ENCODE measurements at regions not wholly inside any gene's neighbourhood (a gene's known extent, or its start where the extent isn't known, plus 50 kb on each side); places are given as distances from the start of the nearest gene placed in this dataset.

DNA sequence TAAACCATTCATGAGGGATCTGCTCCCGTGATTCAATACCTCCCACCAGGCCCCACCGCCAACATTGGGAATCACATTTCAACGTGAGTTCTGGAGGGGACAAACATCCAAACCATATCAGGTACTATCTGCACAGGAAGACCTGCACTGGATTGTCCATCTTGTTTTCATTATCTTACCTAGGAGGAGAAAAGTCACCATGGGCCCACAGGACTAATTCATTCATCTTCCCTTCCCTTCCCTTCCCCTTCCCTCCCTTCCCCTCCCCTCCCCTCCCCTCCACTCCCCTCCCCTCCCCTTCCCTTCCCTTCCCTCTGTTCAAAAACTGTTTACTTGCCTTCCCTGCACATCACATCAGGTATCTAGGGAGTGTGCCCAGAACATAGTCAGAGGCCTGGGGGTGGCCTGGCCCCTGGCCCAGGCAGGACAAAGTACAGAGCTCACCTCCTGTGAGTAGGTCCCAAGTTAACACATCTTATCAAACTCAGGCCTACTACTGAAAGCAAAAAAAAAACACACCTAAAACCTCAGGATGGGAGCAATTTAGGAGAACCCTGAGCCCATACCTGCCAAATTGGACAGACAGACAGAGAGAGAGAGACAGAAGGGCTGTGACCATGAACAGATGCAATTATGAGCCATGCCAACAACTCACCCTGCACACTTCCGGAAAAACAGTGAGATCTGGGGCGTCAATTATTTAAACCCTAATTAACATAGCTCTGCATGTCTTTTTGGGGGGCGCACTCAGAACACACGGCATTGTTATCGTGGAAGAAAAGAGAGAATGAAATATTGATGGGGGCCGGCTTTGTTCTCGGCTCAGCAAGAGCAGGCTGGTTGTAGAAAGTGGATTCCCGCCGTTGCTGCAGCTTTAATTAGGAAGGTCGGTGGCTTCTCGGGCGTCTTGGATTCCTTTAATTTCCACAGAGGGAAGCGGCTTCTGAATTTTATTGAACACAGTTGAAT, 151.2 kb downstream of the IRX5 start:
- TF ChIP-seq, protein P1, sequence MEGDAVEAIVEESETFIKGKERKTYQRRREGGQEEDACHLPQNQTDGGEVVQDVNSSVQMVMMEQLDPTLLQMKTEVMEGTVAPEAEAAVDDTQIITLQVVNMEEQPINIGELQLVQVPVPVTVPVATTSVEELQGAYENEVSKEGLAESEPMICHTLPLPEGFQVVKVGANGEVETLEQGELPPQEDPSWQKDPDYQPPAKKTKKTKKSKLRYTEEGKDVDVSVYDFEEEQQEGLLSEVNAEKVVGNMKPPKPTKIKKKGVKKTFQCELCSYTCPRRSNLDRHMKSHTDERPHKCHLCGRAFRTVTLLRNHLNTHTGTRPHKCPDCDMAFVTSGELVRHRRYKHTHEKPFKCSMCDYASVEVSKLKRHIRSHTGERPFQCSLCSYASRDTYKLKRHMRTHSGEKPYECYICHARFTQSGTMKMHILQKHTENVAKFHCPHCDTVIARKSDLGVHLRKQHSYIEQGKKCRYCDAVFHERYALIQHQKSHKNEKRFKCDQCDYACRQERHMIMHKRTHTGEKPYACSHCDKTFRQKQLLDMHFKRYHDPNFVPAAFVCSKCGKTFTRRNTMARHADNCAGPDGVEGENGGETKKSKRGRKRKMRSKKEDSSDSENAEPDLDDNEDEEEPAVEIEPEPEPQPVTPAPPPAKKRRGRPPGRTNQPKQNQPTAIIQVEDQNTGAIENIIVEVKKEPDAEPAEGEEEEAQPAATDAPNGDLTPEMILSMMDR (IDR thresholded peaks at IDR 0.05; ENCODE audit: low read depth, low read length), result no peak
- no peaks in the 10 kb centered on the region for H3K36me3 ChIP-seq
- H3K4me3 ChIP-seq (ENCODE audit: low read depth, low read length), result no peak overlapping the region
- no peaks in the 10 kb centered on the region for H3K9me3 ChIP-seq
- no peak for DNase-seq
- 0 out of 2 replicates have a peak, but pooled peaks cover 3% of the 10 kb centered on the region for H3K27me3 ChIP-seq
- H3K4me1 ChIP-seq, result no peaks in the 10 kb centered on the region

DNA sequence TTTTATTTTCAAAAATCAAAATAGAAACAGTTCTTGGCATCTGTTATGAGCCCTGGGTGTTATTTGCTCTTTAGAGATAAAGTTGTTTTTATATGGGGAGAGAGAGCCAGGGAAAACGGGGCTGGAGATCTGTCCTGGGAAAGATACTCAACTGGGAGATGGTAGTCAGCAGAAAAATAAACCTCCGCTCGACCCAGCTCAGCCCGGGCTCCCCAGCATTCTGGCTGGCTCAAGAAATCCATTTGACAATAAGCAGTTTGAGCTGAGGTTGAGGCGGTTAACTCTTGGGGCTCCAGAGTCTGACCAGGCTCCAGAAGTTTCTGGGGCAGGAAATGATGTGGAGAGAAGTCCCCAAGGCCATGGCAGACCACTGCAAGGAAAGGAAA, 151.9 kb downstream of the IRX5 start:
- H3K27me3 ChIP-seq, result 0 out of 2 replicates have a peak, but pooled peaks cover 3% of the 10 kb centered on the region
- DNase-seq, result no peak
- H3K36me3 ChIP-seq, result no peaks in the 10 kb centered on the region
- H3K9me3 ChIP-seq, result no peaks in the 10 kb centered on the region
- no peak overlapping the region for H3K4me3 ChIP-seq (ENCODE audit: low read depth, low read length)
- TF ChIP-seq, protein P1 (IDR thresholded peaks at IDR 0.05; ENCODE audit: low read depth, low read length), result no peak
- H3K4me1 ChIP-seq, result no peaks in the 10 kb centered on the region

DNA sequence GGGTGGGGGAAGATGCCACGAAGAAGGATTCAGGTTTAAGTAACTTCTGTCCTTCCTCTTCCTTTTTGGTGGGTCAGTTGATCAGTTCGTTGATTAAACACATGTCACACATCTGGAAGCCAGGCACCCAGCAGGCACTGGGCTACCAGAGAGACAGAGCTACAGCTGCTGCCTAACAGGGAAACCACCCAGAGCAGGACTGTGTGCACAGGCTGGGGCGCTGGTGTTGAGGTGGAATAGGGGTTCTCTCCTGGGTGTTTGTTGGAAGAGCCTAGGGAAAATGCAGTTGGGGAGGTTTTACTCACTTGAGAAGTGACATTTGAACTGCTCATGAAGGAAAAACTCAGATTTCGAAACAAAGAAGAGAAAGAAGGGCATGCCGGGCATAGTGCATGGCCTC, 152.4 kb downstream of the IRX5 start:
- Histone ChIP-seq H3K36me3 (no peaks in the 10 kb centered on the region), H3K27me3 (0 out of 2 replicates have a peak, but pooled peaks cover 3% of the 10 kb centered on the region), H3K4me3 (ENCODE audit: low read depth, low read length) (no peak overlapping the region), H3K9me3 (no peaks in the 10 kb centered on the region), H3K4me1 (no peaks in the 10 kb centered on the region)
- TF ChIP-seq, protein P1 (IDR thresholded peaks at IDR 0.05; ENCODE audit: low read depth, low read length), result no peak
- DNase-seq, result no peak

DNA sequence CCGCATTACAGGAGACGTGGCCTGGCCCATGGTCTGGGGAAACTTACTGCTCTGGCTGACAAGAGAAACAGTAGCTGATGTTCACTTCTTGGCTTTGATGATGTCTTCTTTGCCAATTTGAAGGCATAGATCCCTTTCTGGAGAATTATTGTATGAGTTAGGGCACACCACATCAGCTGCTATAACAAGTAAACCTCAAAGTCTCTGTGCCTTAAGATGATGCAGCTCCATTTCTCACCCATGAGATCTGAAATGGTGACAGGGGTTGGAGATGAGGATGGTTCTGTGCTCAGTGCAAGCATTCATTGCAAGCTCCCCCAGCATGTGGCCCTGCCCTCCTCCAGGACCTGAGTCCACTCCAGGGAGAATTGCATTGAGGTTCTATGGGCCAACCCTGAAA, 157.4 kb downstream of the IRX5 start:
- no peak for DNase-seq
- no peaks in the 10 kb centered on the region for H3K4me1 ChIP-seq
- TF ChIP-seq, protein P1 (IDR thresholded peaks at IDR 0.05; ENCODE audit: low read depth, low read length), result no peak
- no peaks in the 10 kb centered on the region for H3K9me3 ChIP-seq
- peaks cover 2% of the 10 kb centered on the region; the same call in 1 of the 2 replicates for H3K27me3 ChIP-seq
- H3K4me3 ChIP-seq (ENCODE audit: low read depth, low read length), result no peak overlapping the region
- H3K36me3 ChIP-seq, result no peaks in the 10 kb centered on the region

DNA sequence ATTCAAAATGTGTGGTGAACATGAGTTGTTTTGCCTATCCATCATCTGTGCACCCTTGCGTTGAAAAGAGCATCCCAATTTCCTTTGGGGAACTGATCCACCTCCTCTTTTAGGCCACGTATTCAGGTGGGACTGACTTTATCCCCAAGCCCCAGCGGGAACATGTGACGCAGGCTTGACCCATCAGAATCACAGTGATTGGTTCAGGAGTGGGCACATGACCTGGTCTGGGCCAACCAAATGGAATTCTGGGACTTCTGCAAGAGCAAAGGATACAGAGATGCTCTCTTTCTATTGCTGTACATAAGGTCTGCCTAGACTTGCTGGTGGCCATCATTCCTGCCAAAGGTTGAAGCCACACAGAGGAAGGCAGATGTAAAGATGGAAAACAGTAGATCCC, 158.9 kb downstream of the IRX5 start:
- TF ChIP-seq, protein P1 (IDR thresholded peaks at IDR 0.05; ENCODE audit: low read depth, low read length), result no peak
- no peak for DNase-seq
- Histone ChIP-seq H3K27me3 (no peaks in the 10 kb centered on the region; the same call in 1 of the 2 replicates), H3K4me3 (ENCODE audit: low read depth, low read length) (no peak overlapping the region), H3K4me1 (no peaks in the 10 kb centered on the region), H3K9me3 (no peaks in the 10 kb centered on the region), H3K36me3 (no peaks in the 10 kb centered on the region)
